ENCODE measurements at regions not wholly inside any gene's neighbourhood (a gene's known extent, or its start where the extent isn't known, plus 50 kb on each side); places are given as distances from the start of the nearest gene placed in this dataset.

GRCh38 chr19:28840891-28841290 is 372.1 kb downstream of the UQCRFS1 start:
- TF ChIP-seq EZH2 (IDR thresholded peaks at IDR 0.05; ENCODE audit: low read depth): no peak
- TF ChIP-seq, protein P1, sequence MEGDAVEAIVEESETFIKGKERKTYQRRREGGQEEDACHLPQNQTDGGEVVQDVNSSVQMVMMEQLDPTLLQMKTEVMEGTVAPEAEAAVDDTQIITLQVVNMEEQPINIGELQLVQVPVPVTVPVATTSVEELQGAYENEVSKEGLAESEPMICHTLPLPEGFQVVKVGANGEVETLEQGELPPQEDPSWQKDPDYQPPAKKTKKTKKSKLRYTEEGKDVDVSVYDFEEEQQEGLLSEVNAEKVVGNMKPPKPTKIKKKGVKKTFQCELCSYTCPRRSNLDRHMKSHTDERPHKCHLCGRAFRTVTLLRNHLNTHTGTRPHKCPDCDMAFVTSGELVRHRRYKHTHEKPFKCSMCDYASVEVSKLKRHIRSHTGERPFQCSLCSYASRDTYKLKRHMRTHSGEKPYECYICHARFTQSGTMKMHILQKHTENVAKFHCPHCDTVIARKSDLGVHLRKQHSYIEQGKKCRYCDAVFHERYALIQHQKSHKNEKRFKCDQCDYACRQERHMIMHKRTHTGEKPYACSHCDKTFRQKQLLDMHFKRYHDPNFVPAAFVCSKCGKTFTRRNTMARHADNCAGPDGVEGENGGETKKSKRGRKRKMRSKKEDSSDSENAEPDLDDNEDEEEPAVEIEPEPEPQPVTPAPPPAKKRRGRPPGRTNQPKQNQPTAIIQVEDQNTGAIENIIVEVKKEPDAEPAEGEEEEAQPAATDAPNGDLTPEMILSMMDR (conservative IDR thresholded peaks at IDR 0.05): no peak

Measured in PC-9 (cell line).